CD14-positive monocyte (primary cell): ENCODE measurements at regions not wholly inside any gene's neighbourhood (a gene's known extent, or its start where the extent isn't known, plus 50 kb on each side); places are given as distances from the start of the nearest gene placed in this dataset.

Experiments
- DNase-seq, 3 donors: peaks; one replicate each; pipeline ENCODE4 v3.0.0-alpha.2; 2011 to 2022
- H2AFZ ChIP-seq: 2 replicates; pipeline ENCODE4 v1.6.0; 2012; ENCODE audit warnings: mild to moderate bottlenecking, low read depth, low read length, inconsistent platforms; ENCODE audit not compliant: insufficient read depth, poor library complexity, severe bottlenecking
- H3K27ac ChIP-seq, 2 donors: 1 replicate in 1 of 2; 2 replicates in 1 of 2; pipeline ENCODE4 v1.5.1; 2012 to 2013; ENCODE audit warnings: low read length in 2 of 2, control low read depth in 1 of 2, inconsistent platforms in 1 of 2, low read depth in 1 of 2, mild to moderate bottlenecking in 1 of 2
- H3K27me3 ChIP-seq, 2 donors: one replicate each; pipeline versions ENCODE4 v1.6.0 to v1.6.1; 2011 to 2013; ENCODE audit warnings: low read length in 2 of 2; ENCODE audit not compliant: control insufficient read depth in 2 of 2, insufficient read depth in 2 of 2
- H3K36me3 ChIP-seq, 2 donors: replicated peaks in 1 of 2; 1 replicate in 1 of 2; 2 replicates in 1 of 2; pipeline versions ENCODE4 v1.5.1 to v1.6.1; 2012 to 2013; ENCODE audit warnings: low read length in 2 of 2, control low read depth in 1 of 2, inconsistent platforms in 1 of 2, mild to moderate bottlenecking in 1 of 2; ENCODE audit not compliant: insufficient read depth in 2 of 2, control insufficient read depth in 1 of 2
- H3K4me1 ChIP-seq, 2 donors: 1 replicate in 1 of 2; 2 replicates in 1 of 2; pipeline versions ENCODE4 v1.5.1 to v1.6.1; 2012 to 2013; ENCODE audit warnings: low read length in 2 of 2, control low read depth in 1 of 2, inconsistent platforms in 1 of 2, mild to moderate bottlenecking in 1 of 2, moderate library complexity in 1 of 2; ENCODE audit not compliant: insufficient read depth in 2 of 2, control insufficient read depth in 1 of 2
- H3K4me2 ChIP-seq: replicated peaks from 2 replicates; pipeline ENCODE3; 2012; ENCODE audit warnings: low read length, moderate library complexity, mild to moderate bottlenecking; ENCODE audit not compliant: poor library complexity, severe bottlenecking; ENCODE audit errors: extremely low read depth
- H3K4me3 ChIP-seq, 3 experiments: fragments of 200-600 bp in 1 of 3; sonication (generic) in 1 of 3; replicated peaks in 1 of 3; 1 replicate in 2 of 3; 2 replicates in 1 of 3; pipeline ENCODE4 v1.5.1; 2011 to 2013; ENCODE audit warnings: low read length in 3 of 3, mild to moderate bottlenecking in 3 of 3, control low read depth in 2 of 3, low read depth in 2 of 3, inconsistent platforms in 1 of 3, moderate library complexity in 1 of 3
- H3K79me2 ChIP-seq: 2 replicates; pipeline ENCODE4 v1.6.0; 2012; ENCODE audit warnings: mild to moderate bottlenecking, control low read depth, inconsistent platforms, low read length, moderate library complexity; ENCODE audit not compliant: insufficient read depth
- H3K9ac ChIP-seq: 2 replicates; pipeline ENCODE4 v1.6.0; 2017; ENCODE audit warnings: low read length, mild to moderate bottlenecking; ENCODE audit not compliant: insufficient read depth, poor library complexity, severe bottlenecking
- H3K9me3 ChIP-seq, 2 donors: replicated peaks in 1 of 2; 1 replicate in 1 of 2; 2 replicates in 1 of 2; pipeline versions ENCODE4 v1.5.1 to v1.6.1; 2012 to 2013; ENCODE audit warnings: low read length in 2 of 2, control low read depth in 1 of 2; ENCODE audit not compliant: control insufficient read depth in 1 of 2, insufficient read depth in 1 of 2
- H4K20me1 ChIP-seq: 2 replicates; pipeline ENCODE4 v1.6.0; 2012; ENCODE audit warnings: mild to moderate bottlenecking, low read length, control low read depth, moderate library complexity; ENCODE audit not compliant: insufficient read depth
- H3K27ac Mint-ChIP-seq, 7 donors: one replicate each; pipeline ENCODE4 v1.8.0; 2020; ENCODE audit warnings: mild to moderate bottlenecking in 7 of 7, mixed read lengths in 7 of 7, moderate library complexity in 6 of 7, inconsistent platforms in 2 of 7
- H3K27me3 Mint-ChIP-seq, 3 donors: one replicate each; pipeline ENCODE4 v1.8.0; 2021 to 2022; ENCODE audit warnings: low read depth in 3 of 3, mild to moderate bottlenecking in 3 of 3, mixed read lengths in 3 of 3, moderate library complexity in 3 of 3, inconsistent platforms in 1 of 3
- H3K36me3 Mint-ChIP-seq, 2 donors: one replicate each; pipeline ENCODE4 v1.8.0; 2020; ENCODE audit warnings: mixed read lengths in 2 of 2, inconsistent platforms in 1 of 2, mild to moderate bottlenecking in 1 of 2
- H3K4me1 Mint-ChIP-seq: one replicate; pipeline ENCODE4 v1.8.0; 2020; ENCODE audit warnings: mild to moderate bottlenecking, mixed read lengths
- H3K4me3 Mint-ChIP-seq, 2 donors: one replicate each; pipeline ENCODE4 v1.8.0; 2020; ENCODE audit warnings: mild to moderate bottlenecking in 2 of 2, mixed read lengths in 2 of 2, moderate library complexity in 1 of 2
- H3K9me3 Mint-ChIP-seq, 7 donors: one replicate each; pipeline ENCODE4 v1.8.0; 2020 to 2022; ENCODE audit warnings: mixed read lengths in 7 of 7, mild to moderate bottlenecking in 6 of 7, moderate library complexity in 6 of 7, inconsistent platforms in 2 of 7
- WGBS: methylation state at CpG from one replicate; pipeline ENCODE4 v1.1.5; 2013; ENCODE audit warnings: missing lambda C conversion rate; ENCODE audit not compliant: insufficient coverage; 5-methylcytosine and 5-hydroxymethylcytosine counted together
- intact Hi-C, 2 donors: fragments of 100-400 bp; cut with micrococcal nuclease; formaldehyde crosslinking; loops; one replicate each; pipeline versions ENCODE4 v1.15.0 to v1.15.1; 2023
- TF ChIP-seq, protein P1 (sequence below): fragments of 200-600 bp; IDR thresholded peaks from one replicate; pipeline ENCODE4 v1.8.0; 2022; ENCODE audit warnings: antibody characterized with exemption, mild to moderate bottlenecking

DNA sequence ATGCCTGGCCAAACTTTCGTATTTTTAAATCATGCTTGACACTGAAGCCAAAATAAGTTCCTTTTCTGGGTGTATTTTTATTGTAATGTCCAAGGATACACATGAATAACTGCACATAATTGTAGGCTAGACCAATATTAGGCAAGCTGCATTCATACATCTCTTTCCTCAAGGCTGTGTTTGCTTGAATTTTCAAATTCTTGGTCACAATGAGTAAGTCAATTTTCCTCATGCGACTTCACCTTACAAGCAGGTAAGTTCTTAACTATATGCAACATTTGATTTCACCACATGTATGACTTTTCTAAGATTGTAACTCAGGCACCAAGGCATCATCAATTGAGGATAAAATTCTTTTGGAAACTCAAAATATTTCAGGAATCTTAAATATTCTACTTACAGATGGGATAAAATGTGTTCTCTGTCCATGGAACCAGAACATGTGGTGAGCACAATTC, 112.4 kb upstream of the ZNF217 start:
- Mint-ChIP-seq H3K4me1 (peaks cover 44% of the 10 kb centered on the region), H3K4me3 (no peak overlapping the region), H3K27ac (peak overlapping the region in 2 of 7 donors; percentile 75 to 89), H3K27me3 (peaks cover 0 to 3% (median 2%) of the 10 kb centered on the region in 3 donors), H3K36me3 (no peaks in the 10 kb centered on the region), H3K9me3 (no peaks in the 10 kb centered on the region)
- Histone ChIP-seq H3K9ac (no peak overlapping the region), H3K4me2 (no peak overlapping the region), H3K4me3 (no peak overlapping the region), H2AFZ (no peak overlapping the region), H3K27ac (peak overlapping the region in 1 of 2 donors; percentile 88), H3K27me3 (no peaks in the 10 kb centered on the region), H3K79me2 (no peaks in the 10 kb centered on the region), H3K9me3 (no peaks in the 10 kb centered on the region), H4K20me1 (no peaks in the 10 kb centered on the region), H3K4me1 (peaks cover 39 to 43% of the 10 kb centered on the region in 2 donors), H3K36me3 (no peaks in the 10 kb centered on the region)
- WGBS: no CpG with 5 or more reads among the region's 2 CpGs
- TF ChIP-seq, protein P1, sequence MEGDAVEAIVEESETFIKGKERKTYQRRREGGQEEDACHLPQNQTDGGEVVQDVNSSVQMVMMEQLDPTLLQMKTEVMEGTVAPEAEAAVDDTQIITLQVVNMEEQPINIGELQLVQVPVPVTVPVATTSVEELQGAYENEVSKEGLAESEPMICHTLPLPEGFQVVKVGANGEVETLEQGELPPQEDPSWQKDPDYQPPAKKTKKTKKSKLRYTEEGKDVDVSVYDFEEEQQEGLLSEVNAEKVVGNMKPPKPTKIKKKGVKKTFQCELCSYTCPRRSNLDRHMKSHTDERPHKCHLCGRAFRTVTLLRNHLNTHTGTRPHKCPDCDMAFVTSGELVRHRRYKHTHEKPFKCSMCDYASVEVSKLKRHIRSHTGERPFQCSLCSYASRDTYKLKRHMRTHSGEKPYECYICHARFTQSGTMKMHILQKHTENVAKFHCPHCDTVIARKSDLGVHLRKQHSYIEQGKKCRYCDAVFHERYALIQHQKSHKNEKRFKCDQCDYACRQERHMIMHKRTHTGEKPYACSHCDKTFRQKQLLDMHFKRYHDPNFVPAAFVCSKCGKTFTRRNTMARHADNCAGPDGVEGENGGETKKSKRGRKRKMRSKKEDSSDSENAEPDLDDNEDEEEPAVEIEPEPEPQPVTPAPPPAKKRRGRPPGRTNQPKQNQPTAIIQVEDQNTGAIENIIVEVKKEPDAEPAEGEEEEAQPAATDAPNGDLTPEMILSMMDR: no peak
- DNase-seq: no peak
- intact Hi-C loops: no loop called here

DNA sequence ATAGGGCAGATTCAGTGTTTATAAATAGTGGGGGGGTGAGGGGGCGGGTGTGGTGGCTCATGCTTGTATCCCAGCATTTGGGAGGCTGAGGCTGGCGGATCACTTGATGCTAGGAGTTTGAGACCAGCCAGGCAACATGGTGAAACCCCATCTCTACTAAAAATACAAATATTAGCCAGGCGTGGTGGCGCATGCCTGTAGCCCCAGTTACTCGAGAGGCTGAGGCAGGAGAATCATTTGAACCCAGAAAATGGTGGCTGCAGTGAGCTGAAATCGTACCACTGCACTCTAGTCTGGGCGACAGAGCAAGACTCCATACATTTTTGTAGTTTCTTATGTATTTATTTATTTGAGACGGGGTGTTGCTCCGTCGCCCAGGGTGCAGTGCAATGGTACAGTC, 109.0 kb upstream of the ZNF217 start:
- Histone ChIP-seq H4K20me1 (no peaks in the 10 kb centered on the region), H3K79me2 (no peaks in the 10 kb centered on the region), H3K9ac (no peak overlapping the region), H3K4me3 (no peak overlapping the region), H3K4me2 (no peak overlapping the region), H3K27me3 (no peaks in the 10 kb centered on the region), H3K27ac (no peak overlapping the region), H3K9me3 (no peaks in the 10 kb centered on the region), H3K4me1 (peaks cover 59 to 60% of the 10 kb centered on the region in 2 donors), H2AFZ (no peak overlapping the region), H3K36me3 (no peaks in the 10 kb centered on the region)
- WGBS: 80% methylated on average over 1 of the region's 10 CpGs
- H3K27ac Mint-ChIP-seq: no peak overlapping the region
- H3K9me3 Mint-ChIP-seq: no peaks in the 10 kb centered on the region
- peaks cover 57% of the 10 kb centered on the region for H3K4me1 Mint-ChIP-seq
- intact Hi-C loops: no loop called here
- H3K36me3 Mint-ChIP-seq: no peaks in the 10 kb centered on the region
- H3K4me3 Mint-ChIP-seq: no peak overlapping the region
- DNase-seq: no peak
- TF ChIP-seq, protein P1: no peak
- peaks cover 0 to 1% (median 0%) of the 10 kb centered on the region in 3 donors for H3K27me3 Mint-ChIP-seq
